Subcutaneous abdominal adipose tissue (tissue), 5 donors: ENCODE measurements at regions not wholly inside any gene's neighbourhood (a gene's known extent, or its start where the extent isn't known, plus 50 kb on each side); places are given as distances from the start of the nearest gene placed in this dataset.
"Not testable (repeated sequence)": the region's sequence is repeated elsewhere in the genome, so short reads cannot be mapped to it uniquely, and the experiment has no call there.

Experiments
- H3K27ac ChIP-seq: one replicate; pipeline ENCODE4 v1.7.0; 2013; ENCODE audit warnings: low read depth, mild to moderate bottlenecking, inconsistent platforms, low read length, moderate library complexity
- H3K27me3 ChIP-seq, 5 donors: one replicate each; pipeline ENCODE4 v1.7.0; 2013; ENCODE audit warnings: low read length in 5 of 5, inconsistent platforms in 1 of 5; ENCODE audit not compliant: control insufficient read depth in 5 of 5, insufficient read depth in 4 of 5
- H3K36me3 ChIP-seq, 5 donors: one replicate each; pipeline ENCODE4 v1.7.0; 2013; ENCODE audit warnings: low read length in 5 of 5; ENCODE audit not compliant: control insufficient read depth in 5 of 5, insufficient read depth in 5 of 5
- H3K4me1 ChIP-seq, 5 donors: one replicate each; pipeline ENCODE4 v1.7.0; 2013; ENCODE audit warnings: low read length in 5 of 5, mild to moderate bottlenecking in 3 of 5, moderate library complexity in 1 of 5; ENCODE audit not compliant: control insufficient read depth in 5 of 5, insufficient read depth in 5 of 5
- H3K4me3 ChIP-seq, 5 donors: one replicate each; pipeline ENCODE4 v1.7.0; 2013; ENCODE audit warnings: low read length in 5 of 5, low read depth in 1 of 5
- H3K9ac ChIP-seq, 5 donors: one replicate each; pipeline ENCODE4 v1.7.0; 2013; ENCODE audit warnings: low read length in 5 of 5, mild to moderate bottlenecking in 4 of 5, moderate library complexity in 3 of 5
- H3K9me3 ChIP-seq, 5 donors: one replicate each; pipeline ENCODE4 v1.7.0; 2013; ENCODE audit warnings: low read length in 5 of 5; ENCODE audit not compliant: control insufficient read depth in 5 of 5
- donor health status: healthy.
- donor health status: healthy.
- donor health status: healthy.
- donor health status: healthy.
- donor health status: healthy.

DNA sequence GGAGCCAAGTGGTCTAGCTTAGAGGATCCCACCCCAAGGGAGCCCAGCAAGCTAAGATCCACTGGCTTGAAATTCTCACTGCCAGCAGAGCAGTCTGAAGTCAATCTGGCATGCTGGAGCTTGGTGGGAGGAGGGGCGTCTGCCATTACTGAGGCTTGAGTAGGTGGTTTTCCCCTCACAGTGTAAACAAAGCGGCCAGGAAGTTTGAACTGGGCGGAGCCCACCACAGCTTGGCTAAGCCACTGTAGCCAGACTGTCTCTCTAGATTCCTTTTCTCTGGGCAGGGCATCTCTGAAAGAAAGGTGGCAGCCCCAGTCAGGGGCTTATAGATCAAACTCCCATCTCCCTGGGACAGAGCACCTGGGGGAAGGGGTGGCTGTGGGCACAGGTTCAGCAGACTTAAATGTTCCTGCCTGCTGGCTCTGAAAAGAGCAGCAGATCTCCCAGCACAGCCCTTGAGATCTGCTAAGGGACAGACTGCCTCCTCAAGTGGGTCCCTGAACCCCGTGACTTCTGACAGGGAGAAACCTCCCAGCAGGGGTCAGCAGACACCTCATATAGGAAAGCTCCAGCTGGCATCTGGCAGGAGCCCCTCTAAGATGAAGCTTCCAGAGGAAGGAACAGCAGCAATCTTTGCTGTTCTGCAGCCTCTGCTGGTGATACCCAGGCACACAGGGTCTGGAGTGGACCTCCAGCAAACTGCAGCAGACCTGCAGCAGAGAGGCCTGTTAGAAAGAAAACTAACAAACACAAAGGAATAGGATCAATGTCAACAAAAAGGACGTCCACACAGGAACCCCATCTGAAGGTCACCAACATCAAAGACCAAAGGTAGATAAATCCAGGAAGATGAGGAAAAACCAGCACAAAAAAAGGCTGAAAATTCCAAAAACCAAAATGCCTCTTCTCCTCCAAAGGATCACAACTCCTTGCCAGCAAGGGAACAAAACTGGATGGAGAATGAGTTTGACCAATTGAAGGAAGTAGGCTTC, 215.6 kb upstream of the TET2 start:
- not testable (repeated sequence) for H3K27me3 ChIP-seq, H3K9ac ChIP-seq, H3K36me3 ChIP-seq, H3K9me3 ChIP-seq, H3K4me3 ChIP-seq, H3K27ac ChIP-seq, H3K4me1 ChIP-seq

DNA sequence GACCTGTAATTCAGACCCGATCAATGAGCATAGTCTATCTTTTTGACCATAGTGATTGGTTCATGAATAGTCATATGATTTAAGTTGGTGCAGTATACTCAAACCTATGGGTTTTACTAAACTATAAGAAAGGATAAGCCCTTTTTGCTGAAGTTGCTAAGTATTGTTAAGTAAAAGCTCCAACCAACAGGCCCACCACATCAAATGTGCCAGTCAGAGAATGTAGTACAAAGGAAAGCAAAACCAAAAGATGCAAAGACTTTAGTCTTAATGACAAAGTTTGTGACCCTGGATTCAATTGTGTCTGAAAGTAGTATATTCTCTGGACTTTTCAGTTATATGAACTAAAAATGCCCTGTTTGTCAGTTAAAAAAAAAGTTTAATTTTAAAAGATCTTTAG, 208.1 kb upstream of the TET2 start:
- H3K27ac ChIP-seq: no peak overlapping the region
- no peak overlapping the region for H3K4me3 ChIP-seq
- no peaks in the 10 kb centered on the region for H3K27me3 ChIP-seq
- H3K9ac ChIP-seq: no peak overlapping the region
- no peaks in the 10 kb centered on the region for H3K9me3 ChIP-seq
- H3K4me1 ChIP-seq: no peaks in the 10 kb centered on the region
- no peaks in the 10 kb centered on the region for H3K36me3 ChIP-seq

- Histone ChIP-seq H3K9ac (no peak overlapping the region), H3K9me3 (no peaks in the 10 kb centered on the region), H3K27ac (no peak overlapping the region)
Observed at GRCh38 chr4:104940927-104941326, 205.7 kb upstream of the TET2 start.

DNA sequence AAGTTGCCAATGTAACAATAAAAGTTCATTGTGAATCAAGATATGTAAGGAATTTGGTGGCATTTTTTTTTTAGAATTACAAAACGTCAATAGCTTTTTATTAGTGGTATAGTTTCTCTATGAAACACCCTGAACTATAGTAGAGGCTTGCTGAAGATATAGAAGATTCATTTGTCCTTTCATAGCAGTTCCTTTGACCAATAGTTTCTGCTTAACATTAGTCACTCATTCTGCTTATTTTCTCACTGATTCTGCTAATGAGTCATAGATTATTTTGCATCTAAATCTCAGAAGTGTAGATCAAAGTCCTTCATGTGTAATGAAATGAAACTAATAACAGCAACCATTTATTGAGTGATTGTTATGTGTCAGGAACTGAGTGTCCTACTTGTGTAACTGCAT, 205.0 kb upstream of the TET2 start:
- H3K4me3 ChIP-seq: no peak overlapping the region
- H3K36me3 ChIP-seq: no peaks in the 10 kb centered on the region
- no peak overlapping the region for H3K9ac ChIP-seq
- H3K9me3 ChIP-seq: no peaks in the 10 kb centered on the region
- H3K4me1 ChIP-seq: no peaks in the 10 kb centered on the region
- no peaks in the 10 kb centered on the region for H3K27me3 ChIP-seq
- H3K27ac ChIP-seq: no peak overlapping the region

More at GRCh38 chr4:104940927-104941326, 205.7 kb upstream of the TET2 start:
- H3K4me3 ChIP-seq: no peak overlapping the region
- H3K4me1 ChIP-seq: no peaks in the 10 kb centered on the region
- H3K36me3 ChIP-seq: no peaks in the 10 kb centered on the region
- no peaks in the 10 kb centered on the region for H3K27me3 ChIP-seq

DNA sequence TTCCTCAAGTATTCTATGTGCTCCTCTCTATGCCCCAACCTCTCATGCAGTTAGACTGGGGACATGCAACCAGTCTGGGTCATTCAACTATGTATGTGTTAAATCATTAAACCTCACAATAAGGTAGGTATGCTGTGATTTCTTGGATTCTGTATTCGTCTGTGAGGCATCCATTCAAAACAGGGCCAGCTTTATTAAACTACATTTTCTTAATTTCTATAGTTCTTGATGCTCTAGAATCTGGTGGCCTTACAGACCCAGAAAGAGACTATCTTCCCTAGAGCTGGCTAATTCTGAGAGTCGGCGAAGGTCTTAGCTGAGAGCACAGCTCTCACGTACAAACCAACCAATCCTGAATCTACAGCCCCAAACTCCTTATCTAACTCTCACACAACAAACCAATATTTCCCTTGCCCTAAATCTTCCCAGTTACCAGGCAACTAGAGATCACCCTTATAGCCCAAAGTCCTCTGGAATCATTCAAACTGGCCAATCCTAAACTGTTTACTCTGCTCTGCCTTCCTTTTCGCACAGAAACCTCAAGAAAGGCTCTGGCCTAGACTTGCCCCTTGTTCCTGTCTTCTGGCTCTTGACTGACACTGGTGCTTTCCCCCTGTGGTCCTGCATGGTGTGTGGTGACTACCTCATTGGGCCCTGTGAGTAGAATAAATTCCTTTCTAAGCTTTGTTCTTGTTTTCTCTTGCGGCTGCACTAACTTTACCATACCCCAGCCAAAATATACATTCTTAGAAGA, 203.5 kb upstream of the TET2 start:
- Histone ChIP-seq H3K9ac (no peak overlapping the region), H3K9me3 (no peaks in the 10 kb centered on the region), H3K4me1 (no peaks in the 10 kb centered on the region), H3K4me3 (no peak overlapping the region), H3K36me3 (no peaks in the 10 kb centered on the region), H3K27ac (no peak overlapping the region), H3K27me3 (no peaks in the 10 kb centered on the region)

GRCh38 chr4:104944596-104944995, 202.1 kb upstream of the TET2 start:
- Histone ChIP-seq H3K9ac (no peak overlapping the region), H3K27me3 (no peaks in the 10 kb centered on the region), H3K4me3 (no peak overlapping the region), H3K9me3 (no peaks in the 10 kb centered on the region), H3K27ac (no peak overlapping the region), H3K36me3 (no peaks in the 10 kb centered on the region), H3K4me1 (no peaks in the 10 kb centered on the region)

GRCh38 chr4:104964410-104965175, 182.1 kb upstream of the TET2 start:
- peaks cover 0 to 3% (median 0%) of the 10 kb centered on the region in 5 donors for H3K4me1 ChIP-seq
- H3K9me3 ChIP-seq: peaks cover 0 to 5% (median 3%) of the 10 kb centered on the region in 5 donors
- H3K9ac ChIP-seq: no peak overlapping the region
- no peak overlapping the region for H3K27ac ChIP-seq
- no peaks in the 10 kb centered on the region for H3K27me3 ChIP-seq
- H3K36me3 ChIP-seq: no peaks in the 10 kb centered on the region
- H3K4me3 ChIP-seq: no peak overlapping the region

GRCh38 chr4:104966349-104967033, 180.2 kb upstream of the TET2 start:
- Histone ChIP-seq H3K4me1 (peaks cover 0 to 3% (median 0%) of the 10 kb centered on the region in 5 donors), H3K27me3 (no peaks in the 10 kb centered on the region), H3K4me3 (no peak overlapping the region), H3K9me3 (peaks cover 0 to 4% (median 0%) of the 10 kb centered on the region in 5 donors), H3K9ac (no peak overlapping the region), H3K36me3 (no peaks in the 10 kb centered on the region), H3K27ac (no peak overlapping the region)

DNA sequence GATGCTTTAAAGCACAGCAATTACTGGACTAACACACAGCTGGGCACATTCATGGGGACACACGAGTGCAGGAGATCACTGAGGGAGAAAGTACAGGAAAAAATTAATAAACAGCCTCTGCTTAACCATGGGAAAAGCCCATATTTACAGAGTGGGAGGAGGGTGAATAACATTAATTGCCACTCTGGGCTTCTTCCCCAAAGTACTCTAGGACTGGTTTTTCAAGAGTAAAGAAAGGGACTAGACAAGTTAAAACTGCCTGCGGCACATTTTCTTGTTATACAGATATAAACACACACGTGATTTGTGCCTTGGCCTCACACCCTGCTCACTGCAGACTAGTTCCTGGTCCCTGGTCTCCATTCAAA, 179.7 kb upstream of the TET2 start:
- Histone ChIP-seq H3K27ac (no peak overlapping the region), H3K9ac (no peak overlapping the region), H3K27me3 (no peaks in the 10 kb centered on the region), H3K4me3 (no peak overlapping the region), H3K4me1 (peaks cover 0 to 3% (median 0%) of the 10 kb centered on the region in 5 donors), H3K36me3 (no peaks in the 10 kb centered on the region), H3K9me3 (peaks cover 0 to 4% (median 0%) of the 10 kb centered on the region in 5 donors)
